HG03175 (cell line): ENCODE measurements at regions not wholly inside any gene's neighbourhood (a gene's known extent, or its start where the extent isn't known, plus 50 kb on each side); places are given as distances from the start of the nearest gene placed in this dataset.
"Not testable (repeated sequence)": the region's sequence is repeated elsewhere in the genome, so short reads cannot be mapped to it uniquely, and the experiment has no call there.

Experiments
- ATAC-seq: cut with Tn5 transposase; IDR thresholded peaks from one replicate; pipeline ENCODE4 v1.9.1; 2021; ENCODE audit warnings: mild to moderate bottlenecking, moderate library complexity; ENCODE audit not compliant: unreplicated experiment

GRCh38 chr1:88484881-88485280 lies 199.2 kb upstream of the PKN2 start:
- no peak for ATAC-seq

GRCh38 chr1:88488237-88488636 lies 195.8 kb upstream of the PKN2 start:
- no peak for ATAC-seq

GRCh38 chr1:88490676-88491075 lies 193.4 kb upstream of the PKN2 start:
- ATAC-seq = no peak

GRCh38 chr1:88499671-88500070 lies 184.4 kb upstream of the PKN2 start:
- no peak for ATAC-seq

- ATAC-seq = no peak
These were observed 181.2 kb upstream of the PKN2 start for GRCh38 chr1:88502886-88503285.

GRCh38 chr1:88503646-88504045 lies 180.4 kb upstream of the PKN2 start:
- no peak for ATAC-seq

GRCh38 chr1:88504601-88505000 lies 179.5 kb upstream of the PKN2 start:
- no peak for ATAC-seq

GRCh38 chr1:88509379-88509778 lies 174.7 kb upstream of the PKN2 start:
- ATAC-seq = no peak

GRCh38 chr1:88514544-88515060 lies 169.5 kb upstream of the PKN2 start:
- no peak for ATAC-seq

GRCh38 chr1:88517499-88517898 lies 166.6 kb upstream of the PKN2 start:
- ATAC-seq = not testable (repeated sequence)

GRCh38 chr1:88519156-88519555 lies 164.9 kb upstream of the PKN2 start:
- no peak for ATAC-seq

- ATAC-seq = no peak
These were observed 160.1 kb upstream of the PKN2 start for GRCh38 chr1:88523854-88524528.

GRCh38 chr1:88526456-88526855 lies 157.6 kb upstream of the PKN2 start:
- no peak for ATAC-seq

GRCh38 chr1:88528792-88529191 lies 155.3 kb upstream of the PKN2 start:
- no peak for ATAC-seq

- ATAC-seq = no peak
These were observed 154.5 kb upstream of the PKN2 start for GRCh38 chr1:88529581-88529980.

GRCh38 chr1:88530246-88530645 lies 153.8 kb upstream of the PKN2 start:
- ATAC-seq = no peak

GRCh38 chr1:88537787-88538186 lies 146.3 kb upstream of the PKN2 start:
- ATAC-seq = no peak

GRCh38 chr1:88538222-88538899 lies 145.7 kb upstream of the PKN2 start:
- ATAC-seq = no peak

- no peak for ATAC-seq
These were observed 143.8 kb upstream of the PKN2 start for GRCh38 chr1:88540255-88540654.

GRCh38 chr1:88541596-88541995 lies 142.5 kb upstream of the PKN2 start:
- ATAC-seq = no peak

GRCh38 chr1:88544195-88544594 lies 139.9 kb upstream of the PKN2 start:
- no peak for ATAC-seq

- no peak for ATAC-seq
These were observed 134.5 kb upstream of the PKN2 start for GRCh38 chr1:88549536-88549935.
